Vagina (tissue), 2 donors: ENCODE measurements at regions not wholly inside any gene's neighbourhood (a gene's known extent, or its start where the extent isn't known, plus 50 kb on each side); places are given as distances from the start of the nearest gene placed in this dataset.

Experiments used
- DNase-seq, 2 donors: peaks; one replicate each; pipeline ENCODE4 v3.0.0-alpha.2; 2017; ENCODE audit errors: extremely low spot score in 2 of 2
- H3K27ac ChIP-seq: fragments of 200-600 bp; sonication (generic); one replicate; pipeline ENCODE4 v1.5.1; 2019
- H3K27me3 ChIP-seq: fragments of 200-600 bp; sonication (generic); one replicate; pipeline ENCODE4 v1.5.1; 2019
- H3K36me3 ChIP-seq, 2 donors: fragments of 200-600 bp; sonication (generic); one replicate each; pipeline ENCODE4 v1.5.1; 2017 to 2019
- H3K4me1 ChIP-seq: fragments of 200-600 bp; sonication (generic); one replicate; pipeline ENCODE4 v1.5.1; 2019
- H3K4me3 ChIP-seq, 2 donors: fragments of 200-600 bp; sonication (generic); 1 replicate in 1 of 2; 2 replicates in 1 of 2; pipeline ENCODE4 v1.5.1; 2016 to 2019
- H3K9me3 ChIP-seq: fragments of 200-600 bp; sonication (generic); one replicate; pipeline ENCODE4 v1.5.1; 2019
- CTCF ChIP-seq, 3 experiments: fragments of 450-650 bp in 2 of 3; fragments of 200-600 bp in 1 of 3; sonication (generic) in 1 of 3; IDR thresholded peaks; one replicate each; pipeline ENCODE4 v1.5.1; 2017 to 2019; ENCODE audit warnings: antibody characterized with exemption in 3 of 3, mild to moderate bottlenecking in 2 of 3, moderate library complexity in 2 of 3
- POLR2A ChIP-seq, 2 donors: fragments of 450-650 bp; IDR thresholded peaks; one replicate each; pipeline ENCODE4 v1.6.1; 2017; ENCODE audit warnings: antibody characterized with exemption in 2 of 2, mild to moderate bottlenecking in 2 of 2, moderate library complexity in 2 of 2
- POLR2AphosphoS5 ChIP-seq, 2 donors: sonication (generic); formaldehyde crosslinking; IDR thresholded peaks; one replicate each; pipeline ENCODE4 v1.9.0; 2017; ENCODE audit warnings: antibody characterized with exemption in 2 of 2, mild to moderate bottlenecking in 2 of 2, low read depth in 1 of 2; ENCODE audit not compliant: insufficient read depth in 1 of 2
- intact Hi-C: fragments of 100-400 bp; cut with DNase I; formaldehyde crosslinking; loops from one replicate; pipeline ENCODE4 v1.15.1; 2023

GRCh38 chr10:130398090-130398994 is 262.2 kb downstream of the GLRX3 start:
- Histone ChIP-seq H3K4me1 (no peaks in the 10 kb centered on the region), H3K36me3 (no peaks in the 10 kb centered on the region), H3K9me3 (no peaks in the 10 kb centered on the region), H3K27me3 (no peaks in the 10 kb centered on the region), H3K27ac (no peak overlapping the region), H3K4me3 (no peak overlapping the region)
- intact Hi-C loops: no loop called here
- TF ChIP-seq POLR2AphosphoS5 (IDR thresholded peaks at IDR 0.05; ENCODE audit: insufficient read depth in 1 of 2, low read depth in 1 of 2): no peak
- DNase-seq: peak; percentile 52

- no peak overlapping the region for H3K4me3 ChIP-seq
- peak; percentile 54 to 96 for DNase-seq
- no peaks in the 10 kb centered on the region for H3K4me1 ChIP-seq
- TF ChIP-seq POLR2A (IDR thresholded peaks at IDR 0.05) (no peak), POLR2AphosphoS5 (IDR thresholded peaks at IDR 0.05; ENCODE audit: insufficient read depth in 1 of 2, low read depth in 1 of 2) (no peak), CTCF (IDR thresholded peaks at IDR 0.05) (no peak)
- intact Hi-C loops: no loop called here
- no peaks in the 10 kb centered on the region for H3K27me3 ChIP-seq
- H3K27ac ChIP-seq: no peak overlapping the region
- no peaks in the 10 kb centered on the region for H3K36me3 ChIP-seq
- H3K9me3 ChIP-seq: no peaks in the 10 kb centered on the region
Measured at GRCh38 chr10:130399425-130399950, 263.3 kb downstream of the GLRX3 start.

- Histone ChIP-seq H3K4me3 (no peak overlapping the region), H3K27me3 (no peaks in the 10 kb centered on the region), H3K9me3 (no peaks in the 10 kb centered on the region), H3K27ac (no peak overlapping the region), H3K4me1 (no peaks in the 10 kb centered on the region), H3K36me3 (no peaks in the 10 kb centered on the region)
- intact Hi-C loops: no loop called here
- TF ChIP-seq POLR2AphosphoS5 (IDR thresholded peaks at IDR 0.05; ENCODE audit: insufficient read depth in 1 of 2, low read depth in 1 of 2) (no peak), POLR2A (IDR thresholded peaks at IDR 0.05) (no peak), CTCF (IDR thresholded peaks at IDR 0.05) (no peak)
- DNase-seq: peak; percentile 46 to 52
Measured at GRCh38 chr10:130400890-130401289, 264.7 kb downstream of the GLRX3 start.

GRCh38 chr10:130401860-130402765 is 265.9 kb downstream of the GLRX3 start:
- TF ChIP-seq POLR2A (IDR thresholded peaks at IDR 0.05) (no peak), POLR2AphosphoS5 (IDR thresholded peaks at IDR 0.05; ENCODE audit: insufficient read depth in 1 of 2, low read depth in 1 of 2) (no peak), CTCF (IDR thresholded peaks at IDR 0.05) (no peak)
- no peaks in the 10 kb centered on the region for H3K27me3 ChIP-seq
- no peaks in the 10 kb centered on the region for H3K36me3 ChIP-seq
- no peak overlapping the region for H3K4me3 ChIP-seq
- no peaks in the 10 kb centered on the region for H3K9me3 ChIP-seq
- intact Hi-C loops: no loop called here
- H3K4me1 ChIP-seq: no peaks in the 10 kb centered on the region
- DNase-seq: peak; percentile 58 to 87
- H3K27ac ChIP-seq: no peak overlapping the region
